GM18502 (cell line): ENCODE measurements at regions not wholly inside any gene's neighbourhood (a gene's known extent, or its start where the extent isn't known, plus 50 kb on each side); places are given as distances from the start of the nearest gene placed in this dataset.
"Not testable (repeated sequence)": the region's sequence is repeated elsewhere in the genome, so short reads cannot be mapped to it uniquely, and the experiment has no call there.

Experiments
- ATAC-seq: cut with Tn5 transposase; IDR thresholded peaks from one replicate; pipeline ENCODE4 v1.9.1; 2021; ENCODE audit warnings: mild to moderate bottlenecking; ENCODE audit not compliant: unreplicated experiment, poor library complexity

- no peak for ATAC-seq
These were observed 430.7 kb upstream of the GRM3 start for GRCh38 chr7:86212976-86213375.

GRCh38 chr7:86209036-86209435, 434.7 kb upstream of the GRM3 start:
- no peak for ATAC-seq

- ATAC-seq = no peak
These were observed 436.0 kb upstream of the GRM3 start for GRCh38 chr7:86207740-86208139.

- ATAC-seq = no peak
These were observed 440.9 kb upstream of the GRM3 start for GRCh38 chr7:86202833-86203232.

- ATAC-seq = no peak
These were observed 441.9 kb upstream of the GRM3 start for GRCh38 chr7:86201767-86202166.

- no peak for ATAC-seq
These were observed 443.7 kb upstream of the GRM3 start for GRCh38 chr7:86199881-86200614.

- no peak for ATAC-seq
These were observed 453.4 kb upstream of the GRM3 start for GRCh38 chr7:86190351-86190750.

GRCh38 chr7:86181474-86181873, 462.2 kb upstream of the GRM3 start:
- ATAC-seq = no peak

GRCh38 chr7:86164827-86165226, 478.9 kb upstream of the GRM3 start:
- ATAC-seq = no peak

GRCh38 chr7:86158111-86158510, 485.6 kb upstream of the GRM3 start:
- no peak for ATAC-seq

GRCh38 chr7:86155623-86156022, 488.1 kb upstream of the GRM3 start:
- ATAC-seq = no peak

- no peak for ATAC-seq
These were observed 490.8 kb upstream of the GRM3 start for GRCh38 chr7:86152926-86153325.

- ATAC-seq = no peak
These were observed 494.6 kb upstream of the GRM3 start for GRCh38 chr7:86149024-86149665.

GRCh38 chr7:86148501-86148900, 495.2 kb upstream of the GRM3 start:
- no peak for ATAC-seq

GRCh38 chr7:86137343-86137742, 506.4 kb upstream of the GRM3 start:
- no peak for ATAC-seq

- no peak for ATAC-seq
These were observed 513.4 kb upstream of the GRM3 start for GRCh38 chr7:86130268-86130667.

- no peak for ATAC-seq
These were observed 520.2 kb upstream of the GRM3 start for GRCh38 chr7:86123476-86123875.

- no peak for ATAC-seq
These were observed 549.5 kb upstream of the GRM3 start for GRCh38 chr7:86094166-86094669.

- no peak for ATAC-seq
These were observed 552.3 kb upstream of the GRM3 start for GRCh38 chr7:86091369-86091768.

- ATAC-seq = no peak
These were observed 554.3 kb upstream of the GRM3 start for GRCh38 chr7:86089455-86089854.

- not testable (repeated sequence) for ATAC-seq
These were observed 579.1 kb upstream of the GRM3 start for GRCh38 chr7:86064572-86064971.

GRCh38 chr7:86058649-86059048, 585.1 kb upstream of the GRM3 start:
- no peak for ATAC-seq
